Loucy (cell line): ENCODE measurements at regions not wholly inside any gene's neighbourhood (a gene's known extent, or its start where the extent isn't known, plus 50 kb on each side); places are given as distances from the start of the nearest gene placed in this dataset.

Source experiments
- H2AFZ ChIP-seq: fragments of 200-600 bp; sonication (generic); 2 replicates; pipeline ENCODE4 v1.6.0; 2016; ENCODE audit warnings: antibody characterized with exemption, mild to moderate bottlenecking, low read length, moderate library complexity
- H3F3A ChIP-seq: fragments of 200-600 bp; 2 replicates; pipeline ENCODE4 v1.6.0; 2016; ENCODE audit warnings: antibody characterized with exemption, low read depth, mild to moderate bottlenecking
- H3K27me3 ChIP-seq: fragments of 200-600 bp; sonication (generic); 2 replicates; pipeline ENCODE4 v1.6.1; 2014; ENCODE audit warnings: low read length, mild to moderate bottlenecking; ENCODE audit not compliant: insufficient read depth, poor library complexity, severe bottlenecking
- H3K36me3 ChIP-seq: fragments of 200-600 bp; sonication (generic); 2 replicates; pipeline ENCODE4 v1.6.1; 2016; ENCODE audit warnings: low read length; ENCODE audit not compliant: insufficient read depth
- H3K4me1 ChIP-seq: fragments of 200-600 bp; sonication (generic); 2 replicates; pipeline ENCODE4 v1.5.1; 2014; ENCODE audit warnings: low read length, mild to moderate bottlenecking; ENCODE audit not compliant: insufficient read depth, poor library complexity, severe bottlenecking
- H3K4me2 ChIP-seq: fragments of 200-600 bp; sonication (generic); 2 replicates; pipeline ENCODE4 v1.6.0; 2014; ENCODE audit warnings: antibody characterized with exemption, low read length, low read depth, mild to moderate bottlenecking; ENCODE audit not compliant: poor library complexity, severe bottlenecking
- H3K4me3 ChIP-seq: fragments of 200-600 bp; sonication (generic); 2 replicates; pipeline ENCODE4 v1.5.1; 2014; ENCODE audit warnings: low read length, mild to moderate bottlenecking, mixed read lengths; ENCODE audit not compliant: poor library complexity, severe bottlenecking
- H3K79me2 ChIP-seq: fragments of 200-600 bp; sonication (generic); 2 replicates; pipeline ENCODE4 v1.6.1; 2014; ENCODE audit warnings: low read length; ENCODE audit not compliant: insufficient read depth
- H3K9ac ChIP-seq: fragments of 200-600 bp; sonication (generic); 2 replicates; pipeline ENCODE4 v1.6.0; 2014; ENCODE audit warnings: mild to moderate bottlenecking, low read depth, low read length, moderate library complexity; ENCODE audit not compliant: poor library complexity, severe bottlenecking
- H3K9me2 ChIP-seq: fragments of 200-600 bp; sonication (generic); replicated peaks from 2 replicates; pipeline ENCODE4 v1.6.1; 2016; ENCODE audit warnings: low read depth, low read length, mixed read lengths
- H3K9me3 ChIP-seq: fragments of 200-600 bp; sonication (generic); 2 replicates; pipeline ENCODE4 v1.6.1; 2014; ENCODE audit warnings: mild to moderate bottlenecking, antibody characterized with exemption, low read length, low read depth; ENCODE audit not compliant: insufficient read depth
- H4K20me1 ChIP-seq: fragments of 200-600 bp; sonication (generic); 2 replicates; pipeline ENCODE4 v1.6.0; 2014; ENCODE audit warnings: antibody characterized with exemption, low read length, mild to moderate bottlenecking; ENCODE audit not compliant: insufficient read depth, poor library complexity, severe bottlenecking
- CTCF ChIP-seq: fragments of 200-600 bp; sonication (generic); conservative IDR thresholded peaks from 2 replicates; pipeline ENCODE4 v1.5.1; 2014; ENCODE audit warnings: mild to moderate bottlenecking, antibody characterized with exemption, low read length
- EZH2phosphoT487 ChIP-seq: fragments of 200-600 bp; IDR thresholded peaks from 2 replicates; pipeline ENCODE4 v1.6.1; 2018; ENCODE audit warnings: antibody characterized with exemption, mild to moderate bottlenecking, moderate library complexity, borderline replicate concordance

DNA sequence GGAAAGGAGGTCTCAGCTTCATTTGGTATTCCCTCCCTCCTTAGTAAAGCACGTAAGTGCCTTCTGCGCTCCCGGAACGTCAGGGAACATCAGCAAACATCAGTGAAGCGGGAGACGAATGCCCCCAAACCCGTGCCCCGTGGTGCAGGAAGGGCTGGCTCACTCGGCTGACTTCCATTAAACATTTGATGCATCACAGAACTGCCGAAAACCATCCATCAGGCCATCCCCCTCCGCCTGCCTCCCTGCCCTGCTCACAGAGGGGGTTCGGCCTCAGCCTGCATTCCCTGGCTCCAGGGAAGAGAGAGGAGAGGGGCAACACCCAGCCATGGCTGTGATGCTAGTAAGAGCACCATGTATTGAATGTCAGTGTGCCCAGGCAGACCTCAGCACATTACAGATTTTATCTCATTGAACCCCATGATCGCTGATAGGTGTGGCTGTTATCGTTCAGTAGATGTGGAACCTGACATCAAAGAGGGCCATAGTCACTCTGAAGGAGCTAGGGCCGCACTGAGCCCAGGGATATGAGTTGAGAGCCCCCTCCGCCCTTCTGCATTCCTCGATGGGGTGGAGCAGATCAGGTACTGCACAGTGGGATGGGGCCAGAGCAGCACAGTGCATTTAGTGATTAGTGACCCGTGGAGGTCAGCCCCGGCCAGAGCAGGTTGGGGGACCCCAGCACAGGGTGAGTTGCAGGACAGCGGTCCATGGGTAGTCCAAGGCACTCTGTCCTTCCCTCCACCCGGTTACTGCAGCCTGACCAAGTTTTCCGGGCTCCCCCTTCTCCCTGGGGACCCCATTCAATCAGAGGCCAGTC, 146.4 kb downstream of the RPS24 start:
- H3K9me2 ChIP-seq = no peaks in the 10 kb centered on the region
- H3K4me1 ChIP-seq = peaks cover 28% of the 10 kb centered on the region
- no peak for TF ChIP-seq CTCF
- no peak for TF ChIP-seq EZH2phosphoT487
- H4K20me1 ChIP-seq = no peaks in the 10 kb centered on the region
- no peak overlapping the region for H3K9ac ChIP-seq
- no peaks in the 10 kb centered on the region for H3K79me2 ChIP-seq
- no peaks in the 10 kb centered on the region for H3F3A ChIP-seq
- no peaks in the 10 kb centered on the region for H3K9me3 ChIP-seq
- H3K36me3 ChIP-seq = no peaks in the 10 kb centered on the region
- no peak overlapping the region for H2AFZ ChIP-seq
- H3K4me3 ChIP-seq = no peak overlapping the region
- no peaks in the 10 kb centered on the region for H3K27me3 ChIP-seq
- no peak overlapping the region for H3K4me2 ChIP-seq

- Histone ChIP-seq H3F3A (no peaks in the 10 kb centered on the region), H3K9me2 (no peaks in the 10 kb centered on the region), H3K4me2 (no peak overlapping the region), H3K4me1 (peaks cover 20% of the 10 kb centered on the region), H3K4me3 (no peak overlapping the region), H3K9me3 (no peaks in the 10 kb centered on the region), H4K20me1 (no peaks in the 10 kb centered on the region), H3K9ac (no peak overlapping the region), H3K36me3 (no peaks in the 10 kb centered on the region), H2AFZ (no peak overlapping the region), H3K27me3 (no peaks in the 10 kb centered on the region), H3K79me2 (no peaks in the 10 kb centered on the region)
- TF ChIP-seq EZH2phosphoT487 (no peak), CTCF (no peak)
Observed at GRCh38 chr10:78181381-78182055, 147.9 kb downstream of the RPS24 start.

- TF ChIP-seq EZH2phosphoT487 (no peak), CTCF (no peak)
- Histone ChIP-seq H3F3A (no peaks in the 10 kb centered on the region), H3K79me2 (no peaks in the 10 kb centered on the region), H3K4me1 (peaks cover 20% of the 10 kb centered on the region), H3K4me2 (no peak overlapping the region), H4K20me1 (no peaks in the 10 kb centered on the region), H3K9me2 (no peaks in the 10 kb centered on the region), H2AFZ (no peak overlapping the region), H3K4me3 (no peak overlapping the region), H3K27me3 (no peaks in the 10 kb centered on the region), H3K9ac (peak overlapping the region; percentile 30), H3K9me3 (no peaks in the 10 kb centered on the region), H3K36me3 (no peaks in the 10 kb centered on the region)
Observed at GRCh38 chr10:78182841-78183240, 149.2 kb downstream of the RPS24 start.
